Left lobe of liver (tissue), 2 donors: ENCODE measurements at regions not wholly inside any gene's neighbourhood (a gene's known extent, or its start where the extent isn't known, plus 50 kb on each side); places are given as distances from the start of the nearest gene placed in this dataset.
"Not testable (repeated sequence)": the region's sequence is repeated elsewhere in the genome, so short reads cannot be mapped to it uniquely, and the experiment has no call there.

Experiments used
- ATAC-seq: fragments of 200-7000 bp; cut with Tn5 transposase; one replicate; pipeline ENCODE4 v1.9.1; 2020; ENCODE audit warnings: mild to moderate bottlenecking, moderate library complexity
- DNase-seq: peaks from one replicate; pipeline ENCODE4 v3.0.0-alpha.2; 2020; ENCODE audit warnings: low spot score
- donor health status: DM: no; HTN: no; CAD: no; lungs with moderate emphysema.
- donor health status: DM: no; HTN: yes; CAD: no.

DNA sequence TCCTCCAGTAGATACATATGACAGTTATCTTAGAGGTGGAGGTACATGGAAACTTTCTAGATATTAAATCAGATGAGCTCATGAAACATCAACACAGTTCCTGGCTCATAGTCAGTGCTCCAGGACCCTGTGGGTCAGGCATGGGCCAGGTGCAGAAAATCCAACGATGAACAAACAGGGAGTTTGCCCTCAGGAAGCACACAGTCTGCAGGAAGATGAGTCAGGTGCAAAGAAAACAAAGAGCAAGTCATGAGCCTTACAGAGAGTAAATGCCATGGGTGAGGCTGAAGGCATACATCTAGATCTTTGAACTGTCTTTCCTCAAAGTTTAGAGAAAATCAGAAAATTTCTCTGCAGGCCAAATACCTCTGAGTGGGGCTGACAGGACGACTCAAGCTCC, 184.2 kb upstream of the TPM1 start:
- no peak for ATAC-seq
- no peak for DNase-seq

DNA sequence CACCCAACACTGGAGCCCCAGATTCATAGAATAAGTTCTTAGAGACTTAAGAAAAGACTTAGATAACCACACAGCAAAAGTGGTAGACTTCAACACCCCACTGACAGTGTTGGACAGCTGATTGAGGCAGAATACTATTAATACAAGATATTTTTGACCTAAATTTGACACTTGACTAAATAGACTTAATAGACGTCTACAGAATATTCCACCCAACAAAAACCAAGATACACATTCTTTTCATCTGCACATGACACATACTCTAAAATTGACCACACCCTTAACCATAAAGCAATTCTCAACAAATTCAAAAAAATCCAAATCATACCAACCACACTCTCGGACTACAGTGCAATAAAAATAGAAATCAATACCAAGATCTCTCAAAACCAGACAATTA, 179.8 kb upstream of the TPM1 start:
- DNase-seq (no peak), ATAC-seq (no peak)

DNA sequence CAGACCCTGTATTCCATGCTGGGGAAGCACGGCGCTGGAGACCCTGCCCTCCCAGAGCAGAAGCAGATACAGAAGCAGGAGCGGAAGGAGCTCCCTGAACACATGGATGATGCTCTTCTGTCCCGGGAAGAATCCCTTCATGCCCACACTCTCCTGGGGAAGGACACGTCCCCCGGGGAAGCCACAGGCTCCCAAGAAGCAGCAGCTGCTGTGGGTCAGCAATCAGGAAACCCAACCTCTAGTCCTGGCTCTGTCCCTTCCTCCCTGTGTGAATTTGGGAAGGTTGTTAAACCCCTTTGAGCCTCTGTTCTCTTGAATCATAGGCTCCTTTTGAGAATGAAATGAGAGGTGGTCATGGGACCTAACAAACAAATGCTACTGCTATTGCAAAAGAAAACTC, 176.2 kb upstream of the TPM1 start:
- no peak for ATAC-seq
- no peak for DNase-seq

DNA sequence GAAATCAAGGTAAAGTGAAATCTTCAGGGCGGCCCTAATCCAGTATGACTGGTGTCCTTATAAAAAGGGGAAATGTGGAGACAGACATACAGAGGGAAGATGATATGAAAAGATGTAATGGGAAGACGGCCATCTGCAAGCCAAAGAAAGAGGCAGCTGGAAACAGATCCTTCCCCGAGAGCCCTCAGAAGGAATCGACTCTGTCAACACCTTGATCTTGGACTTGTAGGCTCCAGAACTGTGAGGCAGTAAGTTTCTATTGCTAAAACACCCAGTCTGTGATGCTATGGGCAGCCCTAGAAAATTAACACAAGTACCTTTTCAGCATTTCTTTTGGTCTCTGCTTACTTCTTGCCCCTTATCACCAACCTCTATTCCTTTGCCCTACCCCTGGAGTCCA, 174.7 kb upstream of the TPM1 start:
- DNase-seq (no peak), ATAC-seq (no peak)

DNA sequence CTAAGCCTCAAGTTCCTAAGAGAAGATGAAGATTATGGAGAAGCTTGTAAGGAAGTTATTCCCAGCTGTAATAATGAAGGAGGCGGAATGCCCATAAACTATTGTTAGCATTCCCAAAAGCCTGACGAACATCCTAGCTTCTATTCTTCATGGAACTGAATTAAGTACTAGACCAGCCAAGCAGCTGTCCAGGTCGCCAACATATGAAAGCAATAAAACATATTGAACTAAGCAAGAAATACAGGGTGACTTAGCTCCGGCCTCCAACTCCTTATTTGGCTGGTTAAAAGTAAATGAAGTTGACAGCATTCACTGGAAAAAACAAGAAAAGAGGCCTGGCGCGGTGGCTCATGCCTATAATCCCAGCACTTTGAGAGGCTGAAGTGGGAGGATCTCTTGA, 174.0 kb upstream of the TPM1 start:
- ATAC-seq (no peak), DNase-seq (no peak)

DNA sequence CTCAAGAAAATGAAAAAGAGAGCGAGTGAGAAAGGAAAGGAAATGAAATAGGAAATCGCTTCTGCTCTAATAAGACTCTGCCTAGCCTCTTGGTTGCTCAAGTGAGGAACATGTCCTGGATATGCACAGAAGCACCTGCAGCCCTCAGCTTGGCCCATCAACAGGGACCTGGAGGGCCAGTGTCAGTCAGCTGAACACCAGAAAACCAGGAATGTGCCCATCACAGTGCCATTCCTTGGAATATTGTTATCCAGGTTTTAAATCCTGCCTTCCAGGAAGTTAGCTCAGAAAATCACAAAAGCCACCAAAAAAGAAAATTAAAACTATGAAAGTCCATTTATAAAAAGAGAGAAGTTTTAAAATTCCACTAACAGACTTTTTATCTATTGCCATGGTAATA, 173.4 kb upstream of the TPM1 start:
- no peak for ATAC-seq
- no peak for DNase-seq

DNA sequence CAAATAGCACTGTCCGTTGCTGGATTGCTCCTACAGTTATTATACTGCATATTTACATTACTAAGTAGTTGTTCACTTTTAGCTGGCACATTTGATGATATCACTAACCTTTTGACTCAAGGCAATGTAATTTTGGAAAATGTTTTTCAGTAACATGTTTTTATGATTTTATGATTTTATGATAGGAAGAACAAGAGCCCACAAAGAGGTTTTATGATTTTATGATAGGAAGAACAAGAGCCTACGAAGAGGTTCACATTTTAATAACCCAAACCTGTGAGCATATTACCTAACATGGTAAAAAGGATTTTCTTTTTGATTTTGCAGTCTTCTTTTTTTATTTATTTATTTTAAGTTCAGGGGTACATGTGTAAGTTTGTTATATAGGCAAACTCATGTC, 172.3 kb upstream of the TPM1 start:
- DNase-seq (no peak), ATAC-seq (no peak)

DNA sequence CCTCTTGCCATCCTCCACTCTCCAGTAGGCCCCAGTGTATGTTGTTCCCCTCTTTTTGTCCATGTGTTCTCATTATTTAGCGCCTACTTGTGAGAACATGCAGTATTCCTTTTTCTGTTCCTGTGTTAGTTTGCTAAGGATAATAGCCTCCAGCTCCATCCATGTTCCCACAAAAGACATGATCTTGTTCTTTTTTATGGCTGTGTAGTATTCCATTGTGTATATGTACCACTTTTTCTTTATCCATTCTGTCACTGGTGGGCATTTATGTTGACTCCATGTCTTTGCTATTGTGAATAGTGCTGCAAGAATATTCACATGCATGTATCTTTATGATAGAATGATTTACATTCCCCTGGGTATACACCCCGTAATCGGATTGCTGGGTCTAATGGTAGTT, 171.8 kb upstream of the TPM1 start:
- ATAC-seq, DNase-seq: not testable (repeated sequence)

DNA sequence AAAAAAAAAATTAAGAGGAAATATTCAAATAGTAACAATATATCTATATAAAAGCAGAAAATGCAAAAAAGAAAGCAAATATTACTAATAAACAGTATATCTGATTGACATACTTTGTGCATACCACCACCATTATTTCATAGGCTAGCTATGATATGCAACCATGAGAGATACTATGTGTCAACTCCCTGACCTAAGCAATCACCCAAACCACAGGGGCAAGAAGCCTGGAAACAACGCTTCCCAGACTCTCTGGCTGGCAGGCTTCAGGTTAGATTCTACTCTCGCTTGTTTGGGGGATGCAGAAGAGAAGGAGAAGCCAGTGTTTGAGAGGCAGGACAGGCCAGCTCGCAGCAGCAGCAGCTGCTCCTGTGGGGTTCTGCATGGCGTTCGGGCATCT, 169.3 kb upstream of the TPM1 start:
- ATAC-seq (no peak), DNase-seq (no peak)

DNA sequence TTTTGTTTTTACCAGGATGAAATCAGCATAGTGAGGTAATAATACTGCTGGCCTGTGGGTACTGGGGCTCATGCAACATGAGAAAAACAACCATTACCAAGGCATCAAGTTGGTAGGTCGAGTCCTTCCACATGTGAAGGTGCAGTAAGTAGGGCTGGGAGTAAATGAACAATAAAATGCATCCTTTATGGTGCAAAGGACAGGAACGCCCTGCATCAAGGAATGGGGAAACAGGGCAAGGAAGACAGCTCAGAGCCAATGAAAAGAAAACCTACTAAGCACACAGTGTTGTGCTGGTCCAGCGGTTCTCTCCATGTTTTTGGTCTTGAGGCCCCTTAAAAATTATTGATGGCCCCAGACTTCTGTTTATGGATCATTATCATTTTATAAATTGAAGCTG, 168.5 kb upstream of the TPM1 start:
- DNase-seq (no peak), ATAC-seq (no peak)

DNA sequence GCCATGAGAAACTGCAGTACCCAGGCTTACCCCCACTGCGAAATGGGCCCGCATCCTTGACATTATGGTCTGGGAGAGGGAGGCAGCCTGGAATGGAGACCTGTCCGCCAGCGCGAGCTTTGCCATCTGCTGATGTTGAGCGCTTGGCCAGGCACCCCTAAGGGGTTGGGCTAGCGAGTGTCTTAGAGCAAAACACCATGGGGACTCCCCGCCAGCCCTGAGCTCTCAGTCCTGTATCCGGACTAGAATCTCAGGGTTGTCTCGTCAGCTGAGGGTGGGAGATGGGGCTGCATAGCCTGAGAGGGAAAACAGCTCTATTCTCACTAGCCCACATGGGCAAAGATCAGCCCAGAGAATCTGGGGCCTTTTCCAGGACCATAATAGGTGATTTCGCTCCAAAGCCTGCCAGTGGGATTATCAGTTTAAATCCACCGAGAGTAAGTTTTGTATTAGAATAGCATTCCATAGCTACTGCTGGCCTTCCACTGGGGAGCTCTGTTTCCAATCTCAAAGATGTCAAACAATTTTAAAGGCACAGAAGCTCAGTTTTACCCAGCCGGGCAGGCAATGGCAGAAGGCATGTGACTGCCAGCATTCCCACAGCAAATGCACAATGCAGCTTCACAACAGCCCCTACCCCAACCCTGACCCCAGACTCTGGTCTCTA, 167.5 kb upstream of the TPM1 start:
- DNase-seq, result no peak
- no peak for ATAC-seq

DNA sequence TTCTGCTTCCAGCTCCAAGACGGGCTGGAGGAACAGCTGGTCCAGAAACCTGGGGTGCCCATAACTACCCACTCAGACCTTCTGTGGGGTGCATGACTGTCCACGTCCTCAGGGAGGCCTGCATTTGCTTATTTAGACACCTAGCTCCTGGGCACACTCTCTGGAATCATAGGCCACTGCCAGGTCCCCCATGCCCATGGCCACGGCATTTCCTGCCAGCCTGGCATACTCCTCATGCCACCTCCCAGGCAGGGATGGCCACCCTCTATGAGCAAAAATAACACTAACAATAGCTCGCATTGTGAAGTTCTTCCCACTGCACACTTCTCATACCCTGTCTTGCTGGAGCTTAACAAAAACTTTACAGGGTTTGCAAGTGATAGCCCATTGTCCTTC, 166.9 kb upstream of the TPM1 start:
- no peak for ATAC-seq
- DNase-seq, result no peak

DNA sequence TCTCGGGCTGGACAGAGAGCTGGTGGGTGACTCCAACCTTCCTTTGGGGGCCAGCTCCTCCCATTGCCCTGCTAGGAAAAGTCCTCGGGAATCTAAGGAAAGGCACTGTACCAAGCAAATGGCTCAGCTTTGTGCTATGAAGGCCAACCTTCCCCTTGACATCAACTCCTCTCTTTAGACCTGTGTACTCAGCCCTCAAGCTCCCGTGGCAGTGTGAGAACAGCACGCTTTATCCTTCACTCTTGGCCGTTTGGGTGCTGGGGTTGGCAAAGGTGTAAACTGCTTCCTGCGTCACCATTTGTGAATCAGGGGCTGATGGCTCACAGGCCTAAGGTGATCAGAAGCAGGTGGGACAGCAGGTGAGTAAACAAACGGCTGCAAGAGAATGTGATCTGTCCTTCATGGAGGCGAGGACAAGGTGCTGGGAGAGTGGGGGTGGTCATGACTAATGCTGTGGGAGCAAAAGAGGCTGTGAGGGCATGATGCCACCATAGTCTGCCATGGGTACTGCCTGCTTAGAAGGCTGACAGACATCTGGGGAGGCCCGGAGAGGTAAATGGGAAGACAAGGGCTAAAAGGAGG, 165.2 kb upstream of the TPM1 start:
- no peak for DNase-seq
- ATAC-seq, result no peak

DNA sequence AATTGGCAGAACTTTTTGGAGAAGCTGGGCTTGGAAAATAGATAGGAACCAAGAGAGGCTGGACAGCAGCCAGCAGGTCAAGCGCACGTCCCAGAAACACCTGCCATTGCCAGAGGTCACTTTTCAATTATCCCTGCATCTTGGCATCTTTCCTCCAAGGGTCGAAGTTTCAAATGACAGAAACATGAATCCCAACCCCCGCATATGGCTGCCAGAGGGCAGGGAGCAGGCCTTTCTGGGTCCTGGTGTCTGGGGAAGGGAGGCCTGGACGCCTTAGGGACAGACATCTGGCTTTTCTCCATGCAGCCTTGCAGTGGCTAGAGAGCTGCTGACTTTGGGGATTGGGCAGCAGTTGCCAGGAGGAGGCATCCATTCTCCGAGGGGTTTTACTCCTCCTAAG, 164.5 kb upstream of the TPM1 start:
- peak; percentile 78 for DNase-seq
- ATAC-seq, result peak; percentile 78

DNA sequence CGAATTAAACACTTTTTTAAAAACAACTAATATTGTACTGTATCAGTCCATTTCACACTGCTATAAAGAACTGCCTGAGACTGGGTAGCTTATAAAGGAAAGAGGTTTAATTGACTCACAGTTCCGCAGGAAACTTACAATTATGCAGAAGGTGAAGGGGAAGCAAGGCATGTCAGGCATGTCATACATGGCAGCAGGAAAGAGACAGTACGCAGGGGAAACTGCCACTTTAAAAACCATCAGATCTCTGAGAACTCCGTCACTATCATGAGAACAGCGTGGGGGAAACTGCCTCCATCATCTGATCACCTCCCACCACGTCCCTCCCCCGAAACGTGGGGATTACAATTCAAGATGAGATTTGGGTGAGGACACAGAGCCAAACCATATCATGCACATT, 162.8 kb upstream of the TPM1 start:
- no peak for DNase-seq
- ATAC-seq, result no peak

DNA sequence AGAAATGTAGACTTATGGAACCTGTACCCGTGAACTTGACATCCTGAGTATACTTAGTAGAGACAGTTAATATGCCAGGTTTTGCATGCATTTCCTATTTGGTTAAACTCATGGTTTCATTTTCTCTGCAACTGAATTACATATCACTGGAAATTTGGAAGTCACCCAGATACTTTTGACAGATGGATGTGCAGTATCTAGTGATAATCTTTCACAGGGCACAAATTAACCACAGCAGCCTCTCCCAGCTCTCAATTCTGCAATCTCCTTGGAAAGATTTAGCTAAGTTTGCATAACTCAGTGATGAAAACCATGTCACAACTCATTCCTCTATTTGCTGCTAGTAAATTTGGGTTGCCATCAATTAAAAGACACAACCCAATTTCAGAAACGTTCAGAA, 162.3 kb upstream of the TPM1 start:
- DNase-seq (no peak), ATAC-seq (peak; percentile 59)

DNA sequence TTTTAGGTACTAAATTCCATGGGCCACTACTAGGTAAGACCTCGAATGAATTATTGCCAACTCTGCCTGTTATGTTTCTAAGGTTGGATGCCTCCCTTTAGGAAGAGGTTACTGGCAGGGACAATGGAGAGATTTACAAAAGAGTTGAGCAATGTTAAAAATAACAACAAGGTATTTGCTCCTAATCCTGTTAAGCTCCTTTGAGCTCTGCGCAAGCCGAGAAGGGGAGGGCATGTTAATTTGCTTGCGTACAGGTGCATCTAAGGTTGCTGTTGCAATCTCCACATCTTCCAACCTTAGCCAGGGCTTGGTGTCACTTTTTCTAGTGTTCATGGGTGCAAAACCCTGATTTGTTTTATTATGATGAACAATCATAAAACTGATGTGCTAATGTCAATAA, 161.5 kb upstream of the TPM1 start:
- DNase-seq (no peak), ATAC-seq (no peak)

DNA sequence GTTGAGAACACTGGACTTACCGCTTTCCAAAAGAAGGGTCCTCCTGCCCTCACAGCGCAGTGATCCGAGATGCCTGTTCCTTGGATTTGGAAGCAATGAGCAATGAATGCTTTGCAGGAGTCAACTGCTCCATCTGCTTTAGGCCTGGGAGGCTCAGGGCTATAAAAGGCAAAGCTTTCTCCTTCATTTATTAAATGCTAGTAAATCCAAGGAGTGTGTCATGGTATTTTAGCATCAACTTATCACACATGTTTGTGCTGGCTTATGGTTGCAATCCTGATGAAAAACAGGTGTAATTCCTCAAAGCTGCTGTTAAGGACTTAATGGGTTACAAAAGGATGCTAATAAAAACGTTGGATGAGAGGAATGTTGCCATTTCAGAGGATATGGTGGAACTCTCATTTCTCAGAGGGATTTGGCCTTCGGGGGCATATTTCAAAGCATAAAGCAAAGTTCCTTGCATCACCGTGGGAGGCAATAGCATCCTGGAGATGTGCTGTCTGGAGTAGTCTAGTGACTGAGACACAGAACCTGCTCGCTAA, 158.5 kb upstream of the TPM1 start:
- no peak for ATAC-seq
- DNase-seq, result no peak

DNA sequence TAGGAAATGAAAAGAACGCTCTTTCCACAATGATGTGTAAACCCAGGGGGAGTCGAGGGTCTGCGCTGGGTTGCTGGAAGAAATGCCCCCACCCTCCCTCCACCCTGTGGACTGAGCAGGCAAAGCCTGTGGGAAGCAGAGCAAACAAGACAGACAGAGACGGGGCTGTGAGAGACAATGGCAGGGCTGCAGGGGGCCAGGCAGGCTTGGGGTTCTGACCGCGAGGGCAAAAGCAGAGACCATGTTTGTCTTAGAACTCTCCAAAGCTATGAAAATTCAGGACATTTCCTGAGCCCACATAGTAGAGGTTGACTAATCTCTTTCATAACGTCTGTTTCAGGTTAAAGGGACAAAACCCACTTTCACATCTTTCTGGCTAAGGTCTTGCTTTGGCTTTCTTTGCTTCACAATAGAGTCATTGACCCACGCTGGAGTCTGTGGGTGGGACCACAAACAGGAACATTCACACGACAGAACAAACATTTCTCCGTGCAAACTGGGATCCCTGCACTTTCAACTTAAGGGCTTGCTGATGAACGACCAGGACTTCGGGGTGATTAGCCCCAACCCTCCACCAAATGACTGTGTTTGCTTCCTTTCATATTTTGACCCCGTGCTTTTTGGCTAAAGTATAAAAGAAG, 156.0 kb upstream of the TPM1 start:
- ATAC-seq (peak; percentile 75), DNase-seq (peak; percentile 75)

DNA sequence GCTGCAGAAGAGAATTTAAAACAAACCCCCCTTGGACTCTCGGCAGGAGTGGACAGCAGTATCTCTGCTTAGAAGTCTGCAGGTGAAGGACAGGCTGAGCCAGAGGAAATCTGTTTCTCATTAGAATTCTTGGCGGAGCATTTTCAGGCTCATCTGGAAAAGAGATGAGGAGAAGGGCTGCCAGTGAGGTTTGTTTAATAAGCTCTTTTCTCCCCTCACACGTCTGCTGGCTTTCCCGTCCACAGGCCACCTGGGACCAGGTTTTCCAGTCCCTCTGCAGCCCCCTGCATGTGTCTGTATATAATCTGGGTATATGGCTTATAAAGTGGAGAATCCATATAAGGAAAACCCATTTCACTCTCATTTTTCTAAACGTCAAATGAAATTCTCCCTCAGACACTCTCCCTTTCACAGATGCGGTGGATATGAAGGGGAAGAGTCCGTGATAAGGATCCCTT, 155.4 kb upstream of the TPM1 start:
- ATAC-seq, result peak; percentile 18
- no peak for DNase-seq

DNA sequence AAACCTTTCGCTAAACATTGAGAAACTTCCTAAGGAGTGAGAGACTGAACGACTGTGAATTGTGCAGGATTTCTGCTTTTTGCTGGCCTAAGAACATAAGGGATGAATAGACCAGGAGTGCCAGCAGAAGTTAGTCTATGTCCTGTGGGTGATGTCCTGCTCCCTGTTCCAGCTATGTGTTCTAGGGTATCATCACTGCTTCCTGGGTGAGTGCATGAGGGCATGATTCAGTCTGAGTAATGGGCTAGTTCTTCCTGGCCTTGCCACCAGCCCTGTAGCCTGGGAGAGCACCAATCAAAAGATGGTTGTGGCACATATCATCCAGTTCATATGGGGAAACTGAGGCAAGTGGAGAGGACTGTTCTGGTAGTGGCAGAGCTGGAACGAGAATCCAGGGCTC, 153.9 kb upstream of the TPM1 start:
- DNase-seq (no peak), ATAC-seq (no peak)

DNA sequence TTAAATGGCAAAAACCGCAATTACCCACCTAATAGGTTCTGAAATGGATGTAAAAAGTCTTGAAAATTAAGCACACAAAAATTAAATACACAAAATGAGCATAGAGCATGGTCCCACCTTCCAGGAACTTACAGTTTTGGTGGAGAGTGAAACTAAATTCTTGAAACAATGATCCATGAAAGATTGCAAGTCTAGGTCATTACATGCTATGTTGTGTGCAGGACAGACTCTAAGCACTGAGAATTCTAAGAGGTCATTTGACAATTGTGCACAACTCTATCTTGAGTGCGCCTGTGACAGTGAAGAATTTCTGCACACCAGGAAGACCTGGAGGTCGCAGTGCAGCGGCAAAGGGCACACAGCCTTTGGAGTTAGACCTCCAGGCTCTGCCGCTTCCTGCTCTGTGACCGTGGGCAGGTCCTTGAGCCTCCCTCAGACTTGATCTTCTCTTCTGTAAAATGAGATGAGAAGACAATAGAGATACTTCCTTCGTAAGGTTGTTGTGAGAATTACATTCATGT, 153.3 kb upstream of the TPM1 start:
- DNase-seq, result no peak
- ATAC-seq, result no peak
